Lung (tissue), 11 donors: ENCODE measurements at regions not wholly inside any gene's neighbourhood (a gene's known extent, or its start where the extent isn't known, plus 50 kb on each side); places are given as distances from the start of the nearest gene placed in this dataset.
"Not testable (repeated sequence)": the region's sequence is repeated elsewhere in the genome, so short reads cannot be mapped to it uniquely, and the experiment has no call there.

Experiments
- ATAC-seq: fragments of 200-7000 bp; cut with Tn5 transposase; one replicate; pipeline ENCODE4 v1.9.1; 2020; ENCODE audit warnings: moderate number of reproducible peaks; ENCODE audit not compliant: insufficient read depth, low FRiP score
- DNase-seq, 3 donors: peaks; one replicate each; pipeline ENCODE4 v3.0.0-alpha.2; 2013 to 2017
- H3K27ac ChIP-seq, 2 donors: one replicate each; pipeline ENCODE4 v1.5.1; 2013; ENCODE audit warnings: mild to moderate bottlenecking in 2 of 2, moderate library complexity in 2 of 2, control low read depth in 1 of 2, inconsistent platforms in 1 of 2, low read depth in 1 of 2, low read length in 1 of 2
- H3K27me3 ChIP-seq, 3 donors: one replicate each; pipeline ENCODE4 v1.5.1; 2013; ENCODE audit warnings: low read length in 2 of 3; ENCODE audit not compliant: control insufficient read depth in 3 of 3, insufficient read depth in 3 of 3
- H3K36me3 ChIP-seq, 4 donors: one replicate each; pipeline ENCODE4 v1.5.1; 2013; ENCODE audit warnings: low read length in 4 of 4, mild to moderate bottlenecking in 1 of 4, moderate library complexity in 1 of 4; ENCODE audit not compliant: control insufficient read depth in 4 of 4, insufficient read depth in 4 of 4
- H3K4me1 ChIP-seq, 5 donors: one replicate each; pipeline ENCODE4 v1.5.1; 2013; ENCODE audit warnings: low read length in 5 of 5, mild to moderate bottlenecking in 2 of 5, moderate library complexity in 1 of 5; ENCODE audit not compliant: control insufficient read depth in 5 of 5, insufficient read depth in 5 of 5
- H3K4me3 ChIP-seq: one replicate; pipeline ENCODE4 v1.5.1; 2013; ENCODE audit warnings: mild to moderate bottlenecking, control low read depth, moderate library complexity
- H3K9ac ChIP-seq, 2 donors: one replicate each; pipeline ENCODE4 v1.5.1; 2013; ENCODE audit warnings: low read length in 2 of 2, control low read depth in 1 of 2; ENCODE audit not compliant: insufficient read depth in 1 of 2
- H3K9me3 ChIP-seq, 4 donors: one replicate each; pipeline ENCODE4 v1.5.1; 2013; ENCODE audit warnings: low read length in 3 of 4, mild to moderate bottlenecking in 1 of 4, moderate library complexity in 1 of 4; ENCODE audit not compliant: control insufficient read depth in 4 of 4, insufficient read depth in 3 of 4
- CTCF ChIP-seq: IDR thresholded peaks from 2 replicates; pipeline ENCODE4 v1.5.1; 2012; ENCODE audit warnings: mild to moderate bottlenecking; ENCODE audit errors: control extremely low read depth, extremely low read depth
- WGBS, 2 donors: extraction: QIAGEN DNeasy Blood & Tissue Kit; methylation state at CpG; one replicate each; pipeline ENCODE4 v1.1.7; 2013; 5-methylcytosine and 5-hydroxymethylcytosine counted together
- donor health status: control.
- donor health status: control.
- donor health status: Bipolar disorder and iron deficiency.
- donor health status: healthy.
- donor health status: DM: yes; HTN: yes; CAD: no.

- DNase-seq: peak; percentile 97 to 100 (median 100)
- 16 to 23% methylated on average over 13 of the region's 13 CpGs for WGBS, 2 donors
- Histone ChIP-seq H3K27ac (peak overlapping the region; percentile 39 to 65), H3K4me3 (no peak overlapping the region), H3K27me3 (no peaks in the 10 kb centered on the region), H3K4me1 (peaks cover 3 to 35% (median 15%) of the 10 kb centered on the region in 5 donors), H3K9me3 (no peaks in the 10 kb centered on the region), H3K9ac (no peak overlapping the region), H3K36me3 (no peaks in the 10 kb centered on the region)
- ATAC-seq: peak; percentile 9
- TF ChIP-seq CTCF: no peak
These were observed 185.8 kb downstream of the HS3ST3A1 start for GRCh38 chr17:13415871-13416416.

- 61 to 64% methylated on average over 3 of the region's 3 CpGs for WGBS, 2 donors
- H3K4me1 ChIP-seq: peaks cover 4 to 36% (median 15%) of the 10 kb centered on the region in 5 donors
- ATAC-seq: not testable (repeated sequence)
These were observed 186.5 kb downstream of the HS3ST3A1 start for GRCh38 chr17:13415200-13415599.

GRCh38 chr17:13413001-13413400, 188.7 kb downstream of the HS3ST3A1 start:
- Histone ChIP-seq H3K27ac (no peak overlapping the region), H3K9me3 (no peaks in the 10 kb centered on the region), H3K36me3 (no peaks in the 10 kb centered on the region), H3K27me3 (no peaks in the 10 kb centered on the region), H3K4me3 (no peak overlapping the region), H3K9ac (no peak overlapping the region), H3K4me1 (peaks cover 2 to 33% (median 15%) of the 10 kb centered on the region in 5 donors)
- TF ChIP-seq CTCF: no peak
- WGBS, 2 donors: 71 to 84% methylated on average over 7 of the region's 7 CpGs
- DNase-seq (no peak), ATAC-seq (no peak)

More at GRCh38 chr17:13415200-13415599, 186.5 kb downstream of the HS3ST3A1 start:
- not testable (repeated sequence) for DNase-seq, H3K9me3 ChIP-seq, H3K27me3 ChIP-seq, H3K9ac ChIP-seq, H3K4me3 ChIP-seq, H3K36me3 ChIP-seq, H3K27ac ChIP-seq

GRCh38 chr17:13410874-13411273, 190.9 kb downstream of the HS3ST3A1 start:
- no peak for TF ChIP-seq CTCF
- no peak overlapping the region for H3K9ac ChIP-seq
- H3K4me3 ChIP-seq: no peak overlapping the region
- H3K9me3 ChIP-seq: no peaks in the 10 kb centered on the region
- no peak overlapping the region for H3K27ac ChIP-seq
- DNase-seq (peak in 2 of 3 donors; percentile 36 to 64), ATAC-seq (no peak)
- peaks cover 1 to 16% (median 8%) of the 10 kb centered on the region in 5 donors for H3K4me1 ChIP-seq
- WGBS, 2 donors: 20 to 33% methylated on average over 2 of the region's 2 CpGs
- H3K27me3 ChIP-seq: no peaks in the 10 kb centered on the region
- H3K36me3 ChIP-seq: no peaks in the 10 kb centered on the region
